GM18868 (cell line): ENCODE measurements at regions not wholly inside any gene's neighbourhood (a gene's known extent, or its start where the extent isn't known, plus 50 kb on each side); places are given as distances from the start of the nearest gene placed in this dataset.

Experiments used
- ATAC-seq: cut with Tn5 transposase; IDR thresholded peaks from one replicate; pipeline ENCODE4 v1.9.1; 2021; ENCODE audit warnings: mild to moderate bottlenecking, moderate library complexity; ENCODE audit not compliant: unreplicated experiment

DNA sequence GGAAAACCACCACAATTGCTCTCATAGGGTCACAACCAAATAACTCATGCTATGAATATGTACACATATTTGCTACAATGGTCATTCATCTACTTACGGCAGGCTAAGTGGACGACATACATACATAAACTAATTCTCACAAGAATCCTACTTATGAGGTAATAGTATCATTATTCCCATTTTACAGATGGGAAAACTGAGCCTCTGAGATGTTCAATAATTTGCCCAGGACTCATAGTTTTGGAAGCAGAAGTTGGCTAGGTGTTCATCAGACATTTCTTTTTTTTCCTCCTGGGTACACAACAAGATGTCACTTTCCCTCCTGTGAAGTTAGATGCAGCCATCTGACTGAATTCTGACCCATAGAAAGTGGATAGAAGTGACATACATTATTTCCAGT is 89.0 kb upstream of the PKDCC start:
- no peak for ATAC-seq

DNA sequence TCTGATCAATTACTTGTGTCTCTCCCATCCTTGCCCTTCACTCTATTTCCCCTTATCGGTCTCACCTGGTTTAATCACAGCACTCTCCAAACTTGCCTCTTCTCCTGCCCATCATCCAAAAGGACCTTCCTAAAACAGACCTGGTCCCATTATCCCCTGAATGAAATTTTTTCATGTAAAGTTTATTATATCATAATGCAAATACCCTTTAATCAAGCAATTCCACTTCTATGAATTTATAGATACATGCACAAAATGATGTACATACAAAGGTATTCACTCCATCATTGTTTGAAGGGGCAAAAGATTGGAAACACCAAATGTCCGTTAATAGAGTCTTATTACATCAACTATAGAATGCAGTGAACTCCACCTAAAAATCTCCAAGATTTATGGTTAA is 88.1 kb upstream of the PKDCC start:
- no peak for ATAC-seq

DNA sequence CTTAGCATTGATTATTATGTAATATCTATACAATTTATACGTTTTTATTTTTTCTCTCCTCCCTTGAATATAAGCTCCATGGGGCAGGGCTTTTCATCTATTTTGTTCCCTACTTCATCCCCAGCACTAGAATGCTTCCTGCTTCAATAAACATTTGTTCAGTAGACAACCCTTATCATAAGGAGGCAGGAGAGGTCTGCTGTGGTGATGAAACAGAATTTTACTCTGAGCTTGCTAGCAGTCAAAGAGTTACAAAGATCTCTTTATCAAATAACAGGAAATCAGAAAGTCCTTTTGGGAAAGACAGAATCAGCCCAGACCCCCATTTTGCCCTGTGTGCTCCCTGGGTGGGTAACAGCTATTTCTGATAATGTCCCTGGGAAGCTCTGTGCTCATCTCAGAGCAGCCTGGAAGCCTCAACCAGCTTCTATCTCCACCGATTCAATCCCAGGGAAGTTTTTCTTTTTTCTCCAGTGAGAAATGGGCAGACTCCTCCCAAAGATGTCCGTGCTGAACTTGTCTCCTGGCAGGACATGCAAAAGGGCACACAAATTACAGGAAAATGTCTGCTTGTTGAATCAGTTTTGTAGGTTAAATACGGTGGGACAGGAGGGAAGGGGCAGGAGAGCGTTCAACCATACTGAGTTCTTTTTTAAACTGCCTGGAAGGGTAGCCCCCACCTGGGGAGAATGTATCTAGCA is 84.7 kb upstream of the PKDCC start:
- ATAC-seq: no peak

- no peak for ATAC-seq
These were observed 83.9 kb upstream of the PKDCC start for GRCh38 chr2:41963661-41964525.

GRCh38 chr2:41965173-41965908 is 82.5 kb upstream of the PKDCC start:
- ATAC-seq: no peak

GRCh38 chr2:41965909-41966295 is 81.9 kb upstream of the PKDCC start:
- ATAC-seq: no peak

- ATAC-seq: no peak
These were observed 81.4 kb upstream of the PKDCC start for GRCh38 chr2:41966431-41966893.

- ATAC-seq: peak; percentile 67
These were observed 80.9 kb upstream of the PKDCC start for GRCh38 chr2:41966920-41967319.

- no peak for ATAC-seq
These were observed 80.2 kb upstream of the PKDCC start for GRCh38 chr2:41967476-41968181.

- ATAC-seq: no peak
These were observed 79.6 kb upstream of the PKDCC start for GRCh38 chr2:41968182-41968578.

DNA sequence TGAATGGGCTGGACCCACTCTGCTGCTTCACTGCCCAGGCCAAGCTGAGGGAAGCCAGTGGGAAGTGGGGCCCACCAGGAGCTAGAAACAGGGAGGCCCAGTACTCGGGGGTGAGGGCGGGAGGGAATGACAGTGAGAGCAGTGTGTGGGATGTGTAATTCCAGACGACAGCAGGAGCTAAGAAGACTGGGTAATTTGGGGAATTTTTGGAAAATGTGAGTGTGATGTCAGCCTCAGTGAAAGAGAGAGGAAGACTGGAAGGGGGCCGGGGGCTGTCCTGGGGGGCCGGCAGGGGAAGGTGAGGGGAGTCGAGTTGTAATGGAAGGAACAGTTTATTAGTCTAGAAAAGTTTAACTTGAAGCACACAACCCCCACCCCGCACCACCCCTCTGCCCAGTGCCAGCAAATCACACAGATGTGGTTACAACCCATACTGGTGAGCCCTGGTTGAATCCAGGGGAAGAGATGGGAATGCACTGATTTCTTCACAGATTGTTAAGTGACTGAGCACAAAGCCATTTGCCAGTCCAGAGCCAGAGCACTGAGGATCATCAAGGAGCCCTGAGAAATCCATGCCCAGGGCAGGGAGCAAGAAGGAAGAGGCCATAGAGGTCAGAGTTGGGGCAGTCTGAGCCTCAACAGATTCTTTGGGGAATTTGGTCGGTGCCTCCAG is 76.7 kb upstream of the PKDCC start:
- ATAC-seq: no peak

DNA sequence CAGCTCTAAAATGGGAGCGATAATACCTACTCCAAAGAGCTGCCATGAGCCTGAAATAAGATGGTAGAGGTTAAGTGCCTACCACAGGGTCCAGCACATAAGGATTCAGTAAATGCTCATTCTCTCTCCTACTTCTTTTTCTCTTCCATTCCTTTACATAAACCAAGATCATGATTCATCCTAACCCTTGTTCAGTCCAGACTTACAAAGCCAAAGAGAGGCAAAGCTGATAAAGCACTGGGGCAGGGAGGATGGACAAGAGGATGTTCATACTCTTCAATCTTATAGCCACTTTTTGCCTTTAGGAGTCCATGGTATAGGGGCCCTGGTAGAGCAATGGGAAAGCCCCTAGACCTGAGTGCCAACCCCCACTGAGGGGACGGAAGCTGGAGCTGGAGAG is 75.6 kb upstream of the PKDCC start:
- no peak for ATAC-seq

DNA sequence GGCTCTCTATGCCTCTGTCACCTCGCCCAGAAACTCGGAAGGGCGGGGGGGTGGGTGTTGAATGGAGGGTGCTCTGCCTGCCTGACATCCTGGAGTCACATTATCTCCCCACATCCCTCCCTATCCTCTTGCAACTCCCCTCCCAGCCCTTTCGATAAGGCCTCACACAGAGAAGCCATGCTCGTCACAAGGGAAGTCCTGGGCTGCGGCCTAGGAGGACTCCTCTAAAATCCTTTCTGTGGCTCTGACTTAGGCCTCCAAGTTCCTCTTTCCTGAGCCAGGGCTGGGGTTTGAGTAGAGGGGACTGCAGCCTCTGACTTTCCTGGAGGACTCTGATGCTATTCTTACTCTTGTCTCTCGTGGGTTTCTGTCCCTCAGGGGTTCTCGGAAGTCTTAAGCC is 75.0 kb upstream of the PKDCC start:
- no peak for ATAC-seq

GRCh38 chr2:41973871-41974270 is 74.0 kb upstream of the PKDCC start:
- no peak for ATAC-seq

GRCh38 chr2:41981417-41981816 is 66.4 kb upstream of the PKDCC start:
- ATAC-seq: no peak

DNA sequence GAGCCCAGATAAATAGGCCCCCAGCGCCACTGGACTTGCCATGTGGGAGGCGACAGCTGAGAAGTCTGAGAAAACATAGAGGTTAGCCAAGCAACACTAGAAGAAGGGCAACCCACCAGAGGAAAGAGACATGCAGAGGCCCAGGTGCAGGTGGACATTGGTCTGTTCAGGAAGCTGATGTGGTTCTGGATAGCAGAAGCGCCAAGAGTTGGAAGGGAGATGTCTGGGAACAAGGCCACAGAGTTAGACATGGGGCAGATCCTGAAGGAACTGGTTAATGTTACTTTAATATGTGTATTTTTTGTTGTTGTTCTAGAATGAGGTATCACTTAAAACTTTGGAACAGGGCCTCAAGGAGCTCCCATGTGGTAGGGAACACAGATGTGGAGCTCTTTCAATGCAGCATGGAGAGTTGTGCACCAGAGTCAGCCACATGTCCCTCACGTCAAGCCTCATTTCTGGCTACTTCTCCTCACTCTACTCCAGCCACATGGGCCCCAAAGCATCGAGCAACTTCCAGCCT is 62.2 kb upstream of the PKDCC start:
- ATAC-seq: no peak

DNA sequence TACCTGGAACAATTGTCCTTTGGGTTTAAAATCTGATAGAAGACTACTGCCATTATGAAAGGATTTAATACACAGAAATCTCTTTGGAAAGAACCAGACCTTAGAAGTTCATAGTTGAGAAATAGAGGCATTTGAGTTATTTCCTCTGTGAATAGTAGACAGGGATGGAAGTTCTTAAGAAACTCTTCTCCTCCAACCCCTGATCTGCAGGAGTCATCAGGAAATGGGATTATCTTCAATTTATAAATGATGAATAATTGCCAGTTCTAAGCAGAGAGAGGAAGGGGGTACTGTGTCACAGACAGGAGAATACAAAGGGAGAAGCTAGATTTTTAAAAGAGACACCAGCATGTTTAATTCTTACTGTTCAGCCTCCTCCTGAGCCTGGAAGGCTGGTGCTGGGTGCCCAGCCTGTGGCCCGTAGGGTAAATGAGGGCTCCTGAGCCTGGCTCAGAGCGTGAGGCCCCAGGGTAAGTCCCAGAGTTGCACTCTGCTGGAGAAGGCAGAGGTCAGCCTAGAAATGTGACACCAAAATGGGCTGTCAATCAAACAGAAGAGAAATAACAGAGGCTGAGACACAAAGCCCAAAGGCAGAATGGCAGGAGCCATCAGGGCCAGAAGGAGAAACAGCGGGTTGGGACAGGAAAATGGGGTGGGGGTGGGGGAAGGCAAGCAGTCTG is 58.2 kb upstream of the PKDCC start:
- ATAC-seq: no peak

DNA sequence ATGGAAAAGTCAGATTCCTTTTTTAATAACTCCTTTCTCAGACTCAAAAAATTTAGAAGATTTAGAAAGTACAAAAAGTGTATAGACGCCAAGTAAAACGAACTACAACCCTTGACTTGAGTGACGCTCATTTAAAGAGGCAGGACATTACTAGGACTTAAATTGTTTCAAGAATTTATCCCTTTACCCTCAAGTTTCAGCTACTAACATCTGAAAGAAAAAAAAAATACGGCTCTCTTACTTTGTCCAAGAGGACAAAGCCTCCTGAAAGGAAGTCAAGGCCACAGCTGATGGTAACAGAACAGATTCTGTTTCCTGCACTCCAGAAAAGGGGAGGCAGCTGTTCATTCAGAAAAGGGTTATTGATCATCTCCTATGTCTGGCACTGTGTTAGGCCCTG is 57.6 kb upstream of the PKDCC start:
- ATAC-seq: no peak

GRCh38 chr2:41990688-41991087 is 57.1 kb upstream of the PKDCC start:
- no peak for ATAC-seq
